HG03469 (cell line): ENCODE measurements at regions not wholly inside any gene's neighbourhood (a gene's known extent, or its start where the extent isn't known, plus 50 kb on each side); places are given as distances from the start of the nearest gene placed in this dataset.
A peak's percentile ranks its signal among the peaks of the same experiment; 100 is the strongest.

Source experiments
- ATAC-seq: cut with Tn5 transposase; IDR thresholded peaks from one replicate; pipeline ENCODE4 v1.9.1; 2021; ENCODE audit warnings: mild to moderate bottlenecking, moderate library complexity, moderate number of reproducible peaks; ENCODE audit not compliant: unreplicated experiment

- no peak for ATAC-seq
Measured at GRCh38 chr6:12381587-12381986, 91.4 kb downstream of the EDN1 start.

DNA sequence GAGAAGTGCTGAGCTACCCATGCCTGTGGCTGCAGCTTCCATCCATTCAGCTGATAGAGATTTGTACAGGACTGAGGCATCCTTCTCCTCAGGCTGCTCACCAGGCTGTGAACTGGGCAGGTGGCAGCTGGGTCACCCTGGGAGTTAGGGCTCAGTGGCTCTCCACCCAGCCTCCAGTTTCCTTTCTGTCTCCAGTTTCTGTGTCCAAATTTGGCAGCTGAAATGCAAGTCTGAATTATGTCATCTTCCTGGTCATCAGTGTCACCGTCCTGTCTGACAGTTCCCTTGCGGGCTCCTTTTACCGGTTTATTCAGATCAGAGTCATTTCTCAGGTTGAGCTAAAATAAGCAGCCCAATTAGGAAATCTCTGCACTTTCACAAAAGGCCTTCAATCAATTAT is 93.3 kb downstream of the EDN1 start:
- ATAC-seq = peak; percentile 52

- ATAC-seq = no peak
Measured at GRCh38 chr6:12384357-12384912, 94.3 kb downstream of the EDN1 start.

GRCh38 chr6:12385316-12385715 is 95.2 kb downstream of the EDN1 start:
- no peak for ATAC-seq

- ATAC-seq = no peak
Measured at GRCh38 chr6:12386816-12387215, 96.7 kb downstream of the EDN1 start.

GRCh38 chr6:12391472-12391871 is 101.3 kb downstream of the EDN1 start:
- ATAC-seq = no peak

DNA sequence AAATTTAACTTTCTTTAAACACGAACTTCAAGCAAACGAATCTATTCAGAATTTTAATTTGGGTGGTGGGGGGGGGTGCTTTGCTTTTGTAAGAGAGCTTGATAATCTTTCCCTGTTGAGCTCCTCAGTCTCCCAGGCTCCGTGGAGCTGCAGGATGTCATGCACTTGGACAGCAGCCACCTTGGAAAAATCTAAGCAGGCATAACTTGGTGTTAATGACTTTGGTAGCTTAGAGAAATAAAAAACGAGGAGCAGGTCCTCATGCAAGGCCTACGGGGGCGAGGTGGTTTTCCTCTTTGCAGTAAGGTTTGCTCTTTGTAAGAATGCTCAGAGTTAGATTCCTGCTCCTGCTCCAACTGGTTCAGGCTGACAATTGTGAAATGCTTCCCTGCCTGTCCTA is 102.3 kb downstream of the EDN1 start:
- no peak for ATAC-seq

GRCh38 chr6:12393100-12393499 is 102.9 kb downstream of the EDN1 start:
- ATAC-seq = no peak

DNA sequence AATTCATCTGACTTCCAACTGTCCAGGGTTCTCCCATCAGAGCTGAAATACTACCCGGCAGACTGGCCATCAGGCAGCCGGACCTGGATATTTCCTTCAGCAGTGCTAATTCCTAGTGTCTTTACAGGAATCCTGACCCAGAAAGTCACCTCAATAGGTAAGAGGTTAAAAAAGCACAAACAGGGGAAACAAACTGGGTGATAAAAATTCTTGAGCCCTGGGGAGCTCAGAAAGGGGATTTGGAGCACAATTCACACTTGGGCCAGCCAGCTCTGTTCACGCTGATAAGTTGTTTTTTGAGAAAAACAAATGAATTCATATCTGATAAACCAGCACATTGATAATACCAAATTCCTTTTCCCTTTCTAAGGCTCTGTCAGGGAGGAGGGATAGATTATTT is 104.0 kb downstream of the EDN1 start:
- ATAC-seq = no peak

- no peak for ATAC-seq
Measured at GRCh38 chr6:12395898-12396297, 105.7 kb downstream of the EDN1 start.

DNA sequence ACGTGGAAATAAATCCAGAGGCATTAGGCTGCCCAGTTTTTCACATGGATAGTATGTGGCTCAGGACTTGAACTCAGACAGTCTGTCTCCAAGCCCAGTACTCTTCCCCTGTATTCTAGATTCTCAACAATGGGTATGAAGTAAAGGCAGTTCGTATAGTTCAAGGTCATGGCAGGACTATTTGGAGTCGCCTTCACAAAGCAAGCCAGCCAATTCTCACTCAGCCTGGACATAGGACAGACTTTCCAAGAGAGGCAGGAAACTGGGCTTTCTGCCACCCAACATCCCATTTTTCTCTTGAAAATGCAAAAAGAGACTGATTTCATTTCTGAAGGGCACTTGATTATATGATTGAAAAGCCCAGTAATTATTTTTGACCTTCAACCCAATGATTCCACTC is 111.0 kb downstream of the EDN1 start:
- ATAC-seq = no peak

- ATAC-seq = no peak
Measured at GRCh38 chr6:12403201-12403826, 113.2 kb downstream of the EDN1 start.

DNA sequence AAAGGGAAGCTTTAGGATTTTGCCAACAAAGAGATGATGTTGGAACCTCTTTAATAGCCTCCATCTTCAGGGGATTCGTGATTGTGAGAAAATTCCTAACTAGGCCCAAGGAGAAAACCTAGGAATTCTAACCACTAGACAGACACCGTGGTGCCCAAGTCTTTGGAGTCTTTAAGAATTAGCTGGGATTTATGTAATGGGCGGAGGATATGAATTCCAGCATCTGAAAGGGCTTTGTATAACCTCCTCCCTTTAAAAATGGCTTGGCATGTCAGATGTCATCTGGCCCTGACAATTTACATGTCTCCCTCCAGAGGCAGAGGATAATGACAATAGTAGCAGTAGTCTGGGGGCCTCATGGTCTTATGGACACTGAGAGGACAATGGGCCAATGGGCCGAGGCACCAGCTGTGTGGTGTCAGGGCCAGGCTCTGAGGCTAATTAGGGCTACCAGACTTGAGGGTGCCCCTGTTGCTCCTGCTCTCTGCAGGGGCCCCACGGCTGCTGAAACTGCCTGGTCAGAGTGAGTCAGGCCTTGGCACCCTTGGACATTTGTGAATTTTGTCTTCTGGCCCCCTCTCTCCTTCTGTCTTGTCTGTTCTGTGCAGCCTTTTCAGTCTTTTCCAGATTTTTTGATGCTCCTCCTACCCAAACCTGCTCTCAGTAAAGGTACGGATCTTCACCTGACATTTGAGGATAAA is 113.9 kb downstream of the EDN1 start:
- no peak for ATAC-seq

DNA sequence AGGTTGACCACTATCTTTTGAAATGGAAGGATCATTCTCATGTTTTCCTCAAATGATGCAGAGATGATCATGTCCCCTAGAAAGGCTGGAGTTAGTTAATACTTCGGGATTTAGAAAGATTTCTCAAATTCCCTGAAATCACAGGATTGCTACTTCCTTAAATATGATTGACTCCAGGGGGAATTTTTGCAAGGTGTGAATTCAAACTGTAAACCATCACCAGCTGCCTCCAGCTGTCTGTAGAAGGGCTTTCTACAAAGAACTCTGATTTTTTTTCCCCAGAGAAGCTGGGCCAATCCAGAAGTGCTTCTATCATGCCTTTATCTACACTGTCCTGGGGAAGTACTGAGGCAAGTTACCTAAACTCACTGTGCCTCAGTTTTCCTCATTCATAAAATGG is 114.5 kb downstream of the EDN1 start:
- no peak for ATAC-seq

DNA sequence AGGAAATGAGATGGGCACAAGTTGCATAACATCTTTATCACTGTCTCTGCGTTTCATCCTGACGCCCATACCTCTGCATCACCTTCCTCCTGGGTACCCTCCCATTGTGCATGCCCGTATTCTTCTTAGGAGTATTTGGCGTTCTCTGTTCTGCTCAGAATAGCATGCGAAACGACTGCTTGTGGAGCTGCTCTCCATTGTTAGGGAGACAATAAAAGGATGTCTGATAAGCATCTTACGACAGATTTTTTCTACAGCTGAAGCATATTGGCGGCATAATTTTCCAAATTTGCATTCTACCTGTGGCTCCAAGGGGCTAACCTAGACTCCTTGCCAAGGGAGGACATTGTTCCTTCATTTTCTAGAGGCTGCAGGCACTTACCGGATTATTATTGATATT is 118.6 kb downstream of the EDN1 start:
- ATAC-seq = no peak

DNA sequence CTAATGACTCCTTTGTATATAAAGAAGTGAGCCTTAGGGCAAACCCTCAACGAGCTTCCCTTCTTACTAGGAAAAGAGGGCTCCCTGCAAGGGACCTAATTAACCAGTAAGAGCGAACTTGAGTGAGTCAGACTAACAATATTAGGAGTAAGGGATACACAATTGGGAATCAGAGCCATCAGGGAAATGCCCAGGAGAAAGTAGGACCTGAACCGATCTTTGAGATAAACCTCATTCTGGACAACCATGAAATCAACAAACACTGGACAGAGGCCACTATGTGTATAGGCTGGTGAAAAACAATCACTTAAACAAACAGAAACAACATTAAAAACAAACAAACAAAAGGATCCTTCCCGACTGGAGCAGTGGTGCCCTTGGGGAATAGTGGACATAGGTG is 120.8 kb downstream of the EDN1 start:
- ATAC-seq = no peak

DNA sequence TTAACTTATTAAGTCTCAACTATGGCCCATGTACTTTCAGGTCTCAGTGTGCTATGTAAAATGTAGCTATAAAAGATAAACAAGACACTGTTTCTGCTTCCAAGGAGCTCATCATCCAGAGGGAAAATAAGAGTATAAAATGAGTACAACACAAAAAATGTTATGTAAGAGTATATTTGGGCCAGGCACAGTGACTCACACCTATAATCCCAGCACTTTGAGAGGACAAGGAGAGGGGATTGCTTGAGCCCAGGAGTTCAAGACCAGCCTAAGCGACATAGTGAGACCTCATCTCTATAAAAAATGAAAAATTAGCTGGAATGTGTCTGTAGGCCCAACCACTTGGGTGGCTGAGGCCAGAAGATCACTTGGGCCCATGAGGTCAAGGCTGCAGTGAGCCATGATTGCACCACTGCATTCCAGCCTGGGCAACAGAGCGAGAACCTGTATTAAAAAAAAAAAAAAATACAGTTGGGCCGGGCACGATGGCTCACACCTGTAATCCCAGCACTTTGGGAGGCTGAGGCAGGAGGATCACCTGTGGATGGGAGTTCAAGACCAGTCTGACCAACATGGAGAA is 124.0 kb downstream of the EDN1 start:
- no peak for ATAC-seq

DNA sequence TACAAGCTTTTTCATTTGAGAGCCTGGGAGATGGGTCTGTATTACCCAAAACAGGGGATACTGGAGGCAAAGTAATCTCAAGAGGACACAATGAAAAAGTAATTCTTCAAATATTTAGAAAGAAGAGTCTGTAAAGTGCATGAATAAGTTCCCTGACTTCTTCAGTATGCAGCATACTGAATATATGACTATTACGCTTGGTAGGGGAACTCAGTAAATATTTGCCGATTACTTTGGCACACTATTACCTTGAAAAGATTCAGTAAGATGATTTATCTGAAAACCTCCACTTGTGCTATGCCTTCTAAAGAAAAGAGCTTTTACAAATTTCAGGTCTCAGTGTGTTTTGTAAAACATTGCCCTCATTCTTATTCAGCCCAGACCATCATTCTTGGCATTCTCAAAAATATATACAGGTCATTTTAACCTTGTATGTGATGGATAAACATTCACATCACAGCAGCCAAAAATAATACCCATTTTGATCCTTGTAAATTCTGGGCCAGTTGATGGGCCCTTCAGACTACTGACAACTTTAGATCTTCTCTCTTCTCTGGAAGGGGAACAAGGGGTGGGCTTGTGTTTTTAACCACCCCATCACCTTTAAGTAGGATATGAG is 125.9 kb downstream of the EDN1 start:
- ATAC-seq = no peak

DNA sequence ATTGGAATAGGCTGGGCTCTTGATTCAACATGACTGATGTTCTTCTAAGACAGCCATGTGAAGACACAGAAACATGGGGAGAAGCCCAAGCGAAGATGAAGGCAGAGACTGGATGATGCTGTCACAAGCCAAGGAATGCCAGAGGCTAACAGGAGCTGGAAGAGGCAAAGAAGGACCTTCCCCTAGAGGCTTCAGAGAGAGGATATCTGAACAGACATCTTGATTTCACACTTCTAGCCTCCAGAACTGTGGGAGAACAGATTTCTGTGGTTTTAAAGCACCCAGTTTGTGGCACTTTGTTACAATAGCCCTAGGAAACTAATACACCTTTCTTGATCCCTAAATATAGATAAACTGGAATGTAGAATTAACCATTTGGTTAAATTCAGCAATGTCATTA is 127.0 kb downstream of the EDN1 start:
- ATAC-seq = no peak

- ATAC-seq = no peak
Measured at GRCh38 chr6:12418946-12419345, 128.8 kb downstream of the EDN1 start.

- ATAC-seq = no peak
Measured at GRCh38 chr6:12419631-12420272, 129.6 kb downstream of the EDN1 start.
